Kidney tubule cell (primary cell): ENCODE measurements at regions not wholly inside any gene's neighbourhood (a gene's known extent, or its start where the extent isn't known, plus 50 kb on each side); places are given as distances from the start of the nearest gene placed in this dataset.

Experiments
- DNase-seq: peaks from one replicate; pipeline ENCODE4 v3.0.0-alpha.2; 2018; ENCODE audit warnings: low spot score

GRCh38 chr18:67646890-67647289 is 130.4 kb upstream of the DSEL start:
- DNase-seq = no peak

GRCh38 chr18:67644226-67644625 is 127.7 kb upstream of the DSEL start:
- DNase-seq = no peak

GRCh38 chr18:67639872-67640271 is 123.4 kb upstream of the DSEL start:
- DNase-seq = no peak

- no peak for DNase-seq
Observed at GRCh38 chr18:67636597-67637385, 120.3 kb upstream of the DSEL start.

- no peak for DNase-seq
Observed at GRCh38 chr18:67634631-67635338, 118.3 kb upstream of the DSEL start.

- DNase-seq = no peak
Observed at GRCh38 chr18:67633939-67634338, 117.4 kb upstream of the DSEL start.

GRCh38 chr18:67621906-67622305 is 105.4 kb upstream of the DSEL start:
- DNase-seq = no peak

- DNase-seq = peak; percentile 47
Observed at GRCh38 chr18:67621049-67621713, 104.7 kb upstream of the DSEL start.

- no peak for DNase-seq
Observed at GRCh38 chr18:67618061-67618460, 101.5 kb upstream of the DSEL start.

- no peak for DNase-seq
Observed at GRCh38 chr18:67615876-67616275, 99.4 kb upstream of the DSEL start.

- no peak for DNase-seq
Observed at GRCh38 chr18:67613731-67614130, 97.2 kb upstream of the DSEL start.

- no peak for DNase-seq
Observed at GRCh38 chr18:67612281-67612680, 95.8 kb upstream of the DSEL start.

GRCh38 chr18:67608615-67609273 is 92.2 kb upstream of the DSEL start:
- no peak for DNase-seq

GRCh38 chr18:67608191-67608590 is 91.7 kb upstream of the DSEL start:
- DNase-seq = no peak

- peak; percentile 94 for DNase-seq
Observed at GRCh38 chr18:67600181-67601180, 84.0 kb upstream of the DSEL start.

- DNase-seq = peak; percentile 63
Observed at GRCh38 chr18:67599277-67599676, 82.8 kb upstream of the DSEL start.

GRCh38 chr18:67597759-67598158 is 81.2 kb upstream of the DSEL start:
- no peak for DNase-seq

- DNase-seq = no peak
Observed at GRCh38 chr18:67596003-67596402, 79.5 kb upstream of the DSEL start.

GRCh38 chr18:67590571-67591141 is 74.1 kb upstream of the DSEL start:
- peak; percentile 37 for DNase-seq

- DNase-seq = no peak
Observed at GRCh38 chr18:67589325-67589724, 72.8 kb upstream of the DSEL start.

- no peak for DNase-seq
Observed at GRCh38 chr18:67586101-67586500, 69.6 kb upstream of the DSEL start.
